Amniotic epithelial cell (primary cell): ENCODE measurements at regions not wholly inside any gene's neighbourhood (a gene's known extent, or its start where the extent isn't known, plus 50 kb on each side); places are given as distances from the start of the nearest gene placed in this dataset.
"Not testable (repeated sequence)": the region's sequence is repeated elsewhere in the genome, so short reads cannot be mapped to it uniquely, and the experiment has no call there.

Experiments
- DNase-seq: peaks from one replicate; pipeline ENCODE4 v3.0.0-alpha.2; 2010; ENCODE audit warnings: low read depth

DNA sequence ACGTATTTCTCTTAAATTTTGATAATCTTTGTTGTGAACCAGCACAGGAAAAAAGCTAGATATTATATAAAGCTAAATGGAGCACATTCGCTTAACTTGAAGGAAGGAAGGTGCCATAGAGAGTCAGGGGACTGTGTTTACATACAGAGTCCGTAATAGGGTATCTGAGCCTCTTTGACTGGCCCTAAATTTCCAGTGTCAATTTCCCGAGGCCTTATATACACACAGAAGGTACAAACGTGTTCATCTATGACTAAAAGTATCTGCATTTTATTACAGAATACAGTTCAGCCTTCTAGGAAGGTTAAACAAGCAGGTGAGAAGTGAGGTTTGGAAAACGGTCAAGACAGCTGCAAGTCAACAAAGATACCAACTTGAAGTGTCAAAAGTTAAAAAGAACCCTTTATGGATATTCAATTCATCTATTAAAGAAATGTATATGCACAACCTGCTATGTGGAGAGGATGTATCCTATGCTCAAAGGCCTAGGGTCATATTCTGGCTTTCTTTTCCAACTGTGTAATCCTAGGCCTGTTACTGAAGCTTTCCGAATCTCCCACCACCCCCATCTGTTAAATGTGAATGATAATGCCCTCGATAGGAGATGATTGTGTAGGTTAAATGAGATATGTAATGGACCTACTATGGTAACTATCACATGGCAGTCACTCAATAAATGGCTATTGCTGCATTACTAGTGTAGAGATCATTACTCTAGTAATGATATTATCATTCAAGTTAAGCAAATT lies 263.7 kb upstream of the MAF start:
- no peak for DNase-seq

DNA sequence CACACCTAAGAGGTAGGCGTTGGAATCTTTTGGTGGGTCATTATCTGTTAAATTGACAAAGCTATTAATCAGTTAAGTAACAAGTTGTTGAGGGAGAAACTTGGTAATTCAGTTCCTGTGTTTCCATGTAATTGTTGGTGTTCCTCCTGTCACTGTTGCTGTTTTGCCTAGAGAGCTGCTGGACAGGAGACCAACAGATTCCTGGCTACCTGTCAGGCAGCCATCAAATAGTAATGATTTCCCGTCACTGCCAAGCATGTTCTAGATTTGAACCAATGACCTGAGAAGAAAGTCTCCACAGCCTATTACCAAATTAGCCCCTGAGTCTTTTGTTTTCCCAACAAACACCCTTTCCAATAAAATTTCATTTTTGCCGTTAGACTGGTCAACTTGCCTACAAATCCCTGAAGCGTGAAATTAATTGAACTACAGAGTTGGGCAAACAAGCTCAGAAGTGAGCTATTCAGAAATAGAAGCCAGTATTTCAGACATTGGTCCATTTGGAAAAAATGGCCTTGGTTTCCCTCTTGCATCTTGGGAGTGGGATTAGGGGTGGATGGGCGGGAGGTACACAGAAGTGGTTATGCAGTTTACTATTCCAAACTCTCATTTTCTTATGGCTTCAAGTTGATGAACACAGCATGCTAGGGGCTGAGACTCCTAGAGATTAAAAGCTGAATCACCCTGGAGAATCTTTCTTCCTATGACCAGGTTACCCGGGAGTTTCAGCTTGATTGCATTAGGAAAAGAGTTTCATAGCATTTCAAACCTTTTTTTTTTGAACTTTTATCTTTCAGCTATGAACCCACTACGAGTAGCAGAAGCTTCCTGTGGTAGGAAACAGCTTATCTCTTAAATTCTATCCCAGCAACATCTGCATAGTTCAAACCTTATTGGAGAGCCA lies 262.8 kb upstream of the MAF start:
- no peak for DNase-seq

DNA sequence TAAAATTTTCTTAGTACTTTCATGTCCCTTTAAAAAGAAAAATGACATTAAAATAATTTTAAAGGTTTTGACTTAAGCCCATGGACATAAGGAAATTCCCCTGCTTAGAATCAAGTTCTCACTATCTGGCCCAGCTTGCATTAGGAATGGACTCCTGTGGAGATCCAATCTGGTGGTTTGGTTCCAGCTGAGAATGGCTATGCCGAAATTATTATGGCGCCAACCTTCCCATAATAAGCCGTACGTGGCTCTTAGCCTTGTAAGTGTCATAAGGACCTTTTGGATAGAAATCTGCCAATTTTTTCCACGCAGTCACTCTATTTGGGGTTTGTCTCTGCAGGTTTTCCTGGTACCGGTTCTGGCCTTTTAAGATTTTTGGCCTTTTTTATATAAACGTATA lies 262.1 kb upstream of the MAF start:
- no peak for DNase-seq

DNA sequence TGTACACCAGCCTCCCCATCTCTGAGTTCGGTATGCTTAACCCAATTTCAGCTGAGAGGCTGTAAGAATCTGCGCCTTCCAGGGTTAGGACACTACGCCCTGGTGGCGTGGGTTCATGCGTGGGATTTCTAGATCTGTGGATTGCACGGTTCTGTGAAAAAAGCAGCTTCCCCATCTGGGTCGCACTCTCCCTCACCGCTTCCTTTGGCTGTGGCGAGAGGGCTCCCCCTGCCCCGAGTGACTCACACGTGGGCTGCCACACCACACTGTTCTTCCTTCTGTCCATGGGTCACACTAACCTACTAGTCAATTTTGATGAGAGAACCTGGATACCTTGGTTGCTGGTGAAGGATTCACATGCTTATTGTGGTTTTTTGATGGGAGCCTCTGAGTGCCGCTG lies 256.0 kb upstream of the MAF start:
- DNase-seq, result no peak

DNA sequence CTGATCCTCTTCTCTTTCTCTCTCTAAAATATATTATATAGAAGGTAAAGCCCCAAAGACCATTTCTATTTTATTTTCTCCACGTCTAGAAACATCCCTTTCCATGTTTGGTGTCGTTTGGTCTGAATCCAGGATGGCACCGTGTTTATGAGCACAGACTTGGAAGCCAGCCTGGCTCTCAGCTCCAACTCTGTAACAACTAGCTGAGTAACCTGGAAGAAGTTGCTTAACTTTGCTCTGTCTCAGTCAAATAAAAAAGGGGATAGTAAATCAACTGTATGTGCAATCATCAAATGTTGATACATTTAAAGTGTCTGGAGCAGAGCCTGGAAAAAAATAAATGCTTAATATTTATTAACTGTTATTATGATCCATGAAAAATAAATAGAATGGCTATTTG lies 249.8 kb upstream of the MAF start:
- DNase-seq, result no peak

DNA sequence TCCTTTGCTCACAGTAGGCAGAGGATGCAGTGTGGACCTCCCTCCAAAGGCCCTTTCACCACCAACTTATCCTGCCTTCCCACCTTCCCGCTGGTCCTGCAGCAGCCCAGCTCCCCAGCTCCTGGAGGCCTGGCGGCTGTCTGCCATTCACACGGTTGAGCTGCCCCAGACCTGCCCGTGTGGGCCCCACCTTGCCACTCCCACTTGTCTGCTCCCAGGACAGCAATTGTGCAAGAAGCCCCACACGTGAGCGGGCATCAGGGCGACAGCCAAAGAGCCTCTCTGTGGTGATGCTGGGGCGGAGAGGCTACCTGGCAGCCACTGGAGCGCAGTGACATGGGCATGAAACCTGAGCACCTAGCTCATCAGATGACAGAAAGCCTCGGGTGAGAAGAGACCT lies 248.6 kb upstream of the MAF start:
- DNase-seq, result no peak

DNA sequence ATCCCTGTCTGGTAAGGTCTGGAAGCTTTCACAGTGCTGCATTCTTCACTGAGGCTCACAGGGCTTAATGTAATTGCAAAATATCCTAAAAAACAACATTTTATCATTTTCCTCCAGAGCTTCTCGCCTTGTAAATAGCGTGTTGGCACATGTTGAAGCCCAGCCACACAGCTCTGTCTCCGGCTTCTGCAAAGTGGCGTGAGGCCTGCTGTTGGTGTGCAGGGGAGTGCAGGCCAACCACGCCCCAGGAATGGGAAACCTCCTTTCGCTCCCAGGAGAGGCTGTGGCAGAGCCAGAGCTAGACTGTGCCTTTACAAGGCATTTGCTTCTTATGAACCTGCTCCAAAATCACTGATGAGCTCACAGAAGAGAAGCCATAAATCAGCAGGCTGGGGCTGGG lies 248.2 kb upstream of the MAF start:
- DNase-seq, result no peak

DNA sequence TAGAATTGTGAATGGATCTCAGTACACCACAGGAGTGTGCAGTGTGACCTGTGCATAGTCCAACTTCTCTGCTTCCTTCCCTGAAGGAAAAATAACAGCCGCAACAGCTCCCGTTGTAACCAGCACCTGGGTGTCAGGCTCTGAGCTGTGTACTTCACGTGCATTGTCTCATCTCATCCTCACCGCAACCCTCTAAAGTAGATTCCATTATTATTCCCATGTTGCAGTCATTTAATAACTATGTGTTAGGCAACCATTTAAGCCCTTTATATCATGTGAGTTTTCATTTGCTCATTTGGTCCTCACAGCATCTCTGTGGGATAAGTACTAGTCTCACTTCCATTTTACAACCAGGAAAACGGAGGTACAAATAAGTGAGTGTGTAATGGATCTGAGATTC lies 247.0 kb upstream of the MAF start:
- DNase-seq, result no peak

DNA sequence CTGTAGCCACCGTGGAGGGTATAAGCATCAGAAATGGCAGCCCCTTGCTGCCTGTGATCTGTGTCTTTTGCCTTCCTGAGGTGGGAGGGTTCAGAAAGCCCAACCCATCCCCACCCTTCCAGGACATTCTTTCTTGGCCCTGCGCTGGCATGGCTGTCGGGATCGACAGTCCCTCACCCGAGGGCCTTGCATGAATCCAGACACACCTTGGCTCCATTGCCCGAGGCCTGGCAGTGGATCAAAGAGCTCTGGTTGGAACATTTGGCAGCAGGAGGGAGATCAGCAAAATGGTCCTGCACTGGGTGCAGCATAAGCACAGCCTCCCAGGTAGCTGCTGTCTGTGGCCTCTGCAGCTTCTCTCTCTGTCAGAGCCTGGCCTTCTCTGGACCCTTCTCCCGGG lies 246.6 kb upstream of the MAF start:
- DNase-seq, result no peak

DNA sequence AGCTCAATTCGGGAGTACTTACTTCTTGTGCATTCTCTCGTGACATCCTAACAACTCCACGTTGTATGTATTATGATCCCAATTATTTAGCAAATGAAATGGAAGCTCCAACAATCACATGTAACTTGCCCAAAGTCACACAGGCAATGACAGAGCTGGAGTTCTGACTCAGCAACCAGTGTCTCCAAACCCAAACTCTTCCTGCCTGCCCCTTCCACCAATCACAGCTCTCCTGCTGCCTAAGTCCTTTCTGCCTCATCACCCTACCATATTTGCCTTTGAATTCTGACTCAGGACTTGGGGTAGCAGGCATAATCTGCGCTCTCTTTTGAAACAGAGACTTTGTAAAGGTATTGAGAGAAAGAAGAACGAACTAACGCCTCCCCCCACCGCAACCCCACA lies 245.2 kb upstream of the MAF start:
- DNase-seq, result no peak

DNA sequence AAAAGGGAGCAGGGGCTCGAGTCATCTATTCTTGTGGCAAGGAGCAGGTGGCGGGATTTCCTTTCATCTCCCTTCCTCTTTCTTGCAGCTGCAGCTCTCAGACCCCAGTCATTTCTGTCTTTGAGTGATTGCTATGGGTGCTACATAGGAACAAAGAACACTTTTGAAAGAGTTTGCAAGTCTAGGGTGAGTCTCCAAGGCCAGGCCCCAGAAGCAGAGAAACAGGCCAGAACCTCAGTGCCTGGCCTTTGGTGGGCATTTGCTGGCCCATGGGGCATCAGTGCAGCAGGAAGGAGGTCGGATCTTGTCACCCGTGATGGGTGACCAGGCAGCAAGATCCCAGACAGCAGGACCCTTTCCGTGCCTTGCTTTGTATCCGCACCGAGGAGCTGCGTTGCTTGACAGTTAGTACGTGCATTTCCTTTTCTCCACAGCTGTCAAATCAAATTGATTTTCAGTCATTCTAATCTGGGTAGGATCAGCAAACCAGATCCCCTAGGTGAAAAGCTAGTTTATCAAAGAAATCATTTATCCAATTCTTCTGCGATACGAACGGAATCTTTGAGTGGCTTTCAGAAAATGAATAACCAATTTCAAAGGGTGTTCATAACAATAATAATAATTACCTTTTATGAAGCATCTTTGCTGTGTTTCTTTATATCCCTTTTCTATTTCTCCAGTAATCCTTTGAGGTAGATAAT lies 244.6 kb upstream of the MAF start:
- no peak for DNase-seq

DNA sequence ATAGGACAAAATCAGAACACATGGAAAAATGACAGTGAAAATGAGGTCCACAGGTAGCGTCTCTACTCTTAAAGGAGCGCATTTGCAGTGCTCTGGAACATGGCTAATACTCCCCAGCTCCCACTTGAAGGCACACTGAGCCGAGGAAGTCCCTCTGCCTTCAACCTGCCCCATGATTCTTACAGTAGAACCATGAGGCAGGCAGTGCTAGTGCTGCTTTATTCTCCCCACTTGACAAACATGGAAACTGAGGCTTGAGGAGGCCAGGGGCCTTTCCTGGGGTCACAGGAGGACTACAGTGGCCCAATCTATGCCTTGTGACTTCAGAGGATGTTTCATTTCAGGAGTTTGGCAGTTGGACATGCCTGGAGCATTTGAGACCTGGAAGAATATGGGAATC lies 244.1 kb upstream of the MAF start:
- DNase-seq, result no peak

DNA sequence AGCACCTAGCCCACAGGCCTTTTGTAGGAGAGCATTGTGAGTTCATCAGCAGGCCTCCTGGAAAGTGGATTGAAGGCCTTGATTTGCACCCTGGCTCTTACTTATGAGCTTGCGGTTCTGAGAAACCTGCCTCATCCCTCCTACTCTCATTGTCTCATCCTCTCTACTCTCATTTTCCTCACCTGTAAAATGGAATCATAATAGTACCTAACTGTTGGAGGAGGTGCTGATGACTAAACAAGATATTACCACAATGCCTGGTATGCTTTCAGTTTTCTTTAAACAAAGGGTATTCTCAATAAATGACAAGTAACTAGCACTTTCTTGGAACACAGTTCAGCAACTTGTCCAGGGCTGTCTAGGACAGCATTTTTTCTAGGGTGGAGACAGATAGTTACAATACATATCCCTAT lies 243.1 kb upstream of the MAF start:
- DNase-seq, result no peak

DNA sequence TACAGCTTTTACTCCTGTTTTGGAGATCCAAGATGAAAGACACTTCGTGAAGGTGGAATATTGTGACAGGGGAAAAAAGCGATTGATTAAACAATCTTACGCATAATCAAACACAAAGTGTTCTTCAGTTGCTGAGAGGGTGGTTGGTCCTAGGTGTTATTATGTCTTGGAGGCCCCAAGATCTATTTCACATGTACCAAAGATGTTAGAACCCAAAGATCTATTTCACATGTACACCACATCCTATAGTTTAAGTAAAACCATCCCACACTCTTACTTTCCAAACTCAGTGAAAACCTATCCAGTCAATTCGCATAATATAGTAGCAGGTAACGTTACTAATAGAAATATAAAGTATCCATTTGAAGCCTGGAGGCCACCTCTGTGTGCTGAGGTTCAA lies 242.6 kb upstream of the MAF start:
- no peak for DNase-seq

DNA sequence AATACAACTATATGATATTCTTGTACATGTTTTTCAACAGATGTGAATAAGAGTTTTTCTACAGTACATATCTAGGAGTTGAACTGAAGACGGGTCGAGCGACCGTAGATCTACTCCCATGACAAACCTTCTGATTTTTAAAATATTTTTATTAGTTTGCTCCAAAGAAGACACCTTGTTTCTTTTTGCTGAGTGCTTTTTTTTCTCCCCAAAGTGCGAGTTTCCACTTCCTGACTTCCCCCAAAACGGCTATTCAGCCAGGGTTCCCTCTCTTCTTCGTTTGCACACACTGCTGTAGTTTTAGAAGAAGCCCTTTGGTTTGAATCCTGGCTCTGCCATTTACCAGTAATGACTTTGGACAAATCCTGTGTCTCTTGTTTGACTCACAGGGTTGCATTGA lies 241.7 kb upstream of the MAF start:
- no peak for DNase-seq

DNA sequence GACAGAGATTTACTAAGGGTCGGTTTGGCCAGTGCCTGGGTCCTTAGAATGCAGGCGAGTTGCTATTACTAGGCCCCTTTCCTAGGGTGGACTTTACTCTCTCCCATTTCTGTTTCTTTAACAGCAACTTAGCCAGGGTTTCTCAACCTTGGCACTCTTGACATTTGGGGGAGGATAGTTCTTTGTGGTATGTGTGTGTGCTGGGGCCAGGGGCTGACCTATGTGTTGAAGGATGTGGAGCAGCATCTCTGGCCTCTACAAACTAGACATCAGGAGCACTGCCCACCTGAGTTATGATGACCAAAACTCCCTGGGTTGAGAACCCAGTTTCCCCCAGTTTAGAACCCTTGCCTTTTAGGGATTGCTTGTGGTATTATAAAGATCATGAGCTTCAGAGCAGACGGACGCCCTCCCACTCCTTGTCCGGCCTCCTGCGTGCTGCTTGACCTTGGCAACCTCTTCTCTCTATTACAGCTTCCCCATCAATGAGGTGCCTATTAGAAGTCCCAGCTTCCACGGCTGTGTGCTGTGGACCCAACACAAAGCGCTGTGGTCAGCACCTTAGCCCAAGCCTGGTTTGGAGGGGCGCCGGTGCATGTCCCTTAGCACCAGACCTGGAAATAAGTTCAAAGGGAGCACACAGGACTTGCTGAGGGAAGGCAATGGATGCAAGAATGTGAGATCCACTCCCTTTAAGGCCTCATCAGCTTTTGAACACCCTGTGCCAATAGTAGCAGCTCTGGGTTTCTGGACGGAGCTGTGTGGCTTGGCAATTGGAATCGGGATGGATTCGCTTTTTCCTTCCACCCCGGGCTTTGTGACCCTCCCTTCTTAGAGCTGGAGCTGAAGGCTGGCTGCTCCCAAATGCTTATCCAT lies 239.2 kb upstream of the MAF start:
- DNase-seq, result no peak

DNA sequence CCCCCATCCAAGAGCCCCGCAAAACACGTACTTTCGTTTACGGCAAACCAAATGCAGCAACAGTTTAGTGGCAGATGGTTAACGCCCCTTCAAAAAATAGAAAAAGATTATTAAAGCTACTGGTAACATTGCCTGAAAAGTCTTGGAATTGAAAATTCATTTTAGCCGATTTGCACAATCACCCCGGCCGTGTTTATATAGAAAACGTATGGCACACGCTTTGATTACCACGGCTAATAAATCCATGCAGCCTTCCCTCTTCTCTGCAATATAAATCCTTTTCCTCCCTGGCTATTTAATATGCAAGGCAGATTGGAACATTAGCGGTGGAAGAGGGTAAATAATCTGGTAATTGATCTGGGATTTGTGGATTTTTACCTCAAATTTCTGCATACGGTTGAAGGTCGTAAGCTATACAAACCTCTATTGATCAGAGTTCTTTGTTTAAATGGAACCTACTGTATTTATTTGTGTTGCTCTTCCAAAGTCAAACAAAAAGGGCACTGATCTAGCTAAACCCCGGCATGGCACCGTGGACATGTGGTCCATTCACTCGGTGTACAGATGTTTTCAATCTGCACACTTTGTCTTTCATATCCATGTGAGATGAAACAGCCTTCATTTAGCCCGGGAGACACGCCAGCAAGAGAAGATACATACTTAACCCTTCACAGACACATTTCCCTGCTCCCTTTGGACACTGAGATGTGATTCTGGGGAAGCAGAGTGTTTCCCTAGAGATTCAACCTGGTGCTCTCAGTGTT lies 238.1 kb upstream of the MAF start:
- DNase-seq, result no peak

DNA sequence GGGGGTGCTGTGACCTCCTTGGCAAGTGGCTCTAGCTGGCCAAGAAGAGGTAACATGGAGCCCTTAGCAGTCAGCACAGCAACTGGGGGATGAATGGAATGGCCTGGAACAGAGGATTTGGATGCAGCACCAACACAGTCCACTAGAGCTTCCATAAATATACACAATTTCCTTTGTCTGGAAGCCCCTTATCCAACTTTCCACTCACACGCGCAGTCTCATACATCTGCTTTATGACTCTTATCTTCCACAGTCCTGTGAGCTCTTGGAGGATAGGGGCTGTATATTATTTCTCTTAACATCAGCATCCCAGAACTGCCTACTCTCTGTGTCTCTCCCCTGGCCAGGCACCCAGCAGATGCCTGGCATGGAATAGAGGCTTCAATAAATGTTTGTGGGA lies 235.6 kb upstream of the MAF start:
- DNase-seq, result no peak

DNA sequence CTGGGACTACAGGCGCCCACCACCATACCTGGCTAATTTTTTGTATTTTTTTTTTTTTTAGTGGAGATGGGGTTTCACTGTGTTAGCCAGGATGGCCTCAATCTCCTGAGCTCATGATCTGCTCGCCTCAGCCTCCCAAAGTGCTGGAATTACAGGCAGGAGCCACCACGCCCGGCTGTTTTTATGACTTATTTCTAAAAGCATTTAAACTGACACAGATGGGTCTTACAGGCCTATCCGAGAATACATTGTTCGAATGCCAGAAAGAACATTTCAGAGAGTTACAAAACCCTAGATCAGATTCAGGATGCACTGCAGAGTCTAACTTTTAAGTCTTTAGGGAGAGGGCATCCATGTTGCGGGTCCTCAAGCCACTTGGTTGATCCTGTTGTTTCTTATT lies 234.7 kb upstream of the MAF start:
- no peak for DNase-seq

DNA sequence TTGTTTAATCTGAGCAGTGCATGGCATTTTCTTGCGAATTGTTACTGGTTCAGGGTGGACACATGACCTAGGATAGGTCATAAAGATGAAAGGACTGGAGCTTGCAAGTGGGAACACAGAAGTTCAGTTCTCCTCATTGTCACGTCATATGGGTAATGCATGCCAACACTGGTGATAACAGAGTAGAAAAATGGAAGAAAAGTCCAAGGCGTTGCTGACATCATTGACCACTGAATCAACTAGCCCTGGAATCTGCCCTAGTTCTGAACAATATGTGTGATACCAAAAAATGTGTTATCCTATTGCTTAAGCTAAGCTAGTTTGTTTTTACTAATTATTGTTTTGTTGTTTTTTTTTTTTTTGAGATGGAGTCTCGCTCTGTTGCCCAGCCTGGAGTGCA lies 234.2 kb upstream of the MAF start:
- no peak for DNase-seq

DNA sequence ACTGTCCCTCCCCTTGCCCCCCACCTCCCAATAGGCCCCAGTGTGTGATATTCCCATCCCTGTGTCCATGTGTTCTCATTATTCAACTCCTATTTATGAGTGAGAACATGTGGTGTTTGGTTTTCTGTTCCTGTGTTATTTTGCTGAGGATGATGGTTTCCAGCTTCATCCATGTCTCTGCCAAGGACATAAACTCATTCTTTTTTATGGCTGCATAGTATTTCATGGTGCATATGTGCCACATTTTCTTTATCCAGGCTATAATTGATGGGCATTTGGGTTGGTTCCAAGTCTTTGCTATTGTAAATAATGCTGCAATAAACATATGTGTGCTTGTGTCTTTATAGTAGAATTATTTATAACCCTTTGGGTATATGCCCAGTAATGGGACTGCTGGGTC lies 233.5 kb upstream of the MAF start:
- not testable (repeated sequence) for DNase-seq
